ENCODE measurements at regions not wholly inside any gene's neighbourhood (a gene's known extent, or its start where the extent isn't known, plus 50 kb on each side); places are given as distances from the start of the nearest gene placed in this dataset.

- Histone ChIP-seq H3K36me3 (no peaks in the 10 kb centered on the region), H3K4me1 (no peaks in the 10 kb centered on the region), H3K27me3 (no peaks in the 10 kb centered on the region), H3K27ac (no peak overlapping the region), H3K4me3 (no peak overlapping the region), H3K9me3 (peaks cover 0 to 9% (median 0%) of the 10 kb centered on the region in 4 donors)
- no peak for DNase-seq (ENCODE audit: low spot score in 2 of 2)
- TF ChIP-seq POLR2A (IDR thresholded peaks at IDR 0.05): no peak
- TF ChIP-seq EP300 (IDR thresholded peaks at IDR 0.05): no peak
- TF ChIP-seq CTCF (IDR thresholded peaks at IDR 0.05): no peak
- 92 to 96% methylated on average over 40 to 41 of the region's 41 CpGs for WGBS, 2 donors
Measured at GRCh38 chr2:33727361-33728032, 128.4 kb upstream of the FAM98A start.

DNA sequence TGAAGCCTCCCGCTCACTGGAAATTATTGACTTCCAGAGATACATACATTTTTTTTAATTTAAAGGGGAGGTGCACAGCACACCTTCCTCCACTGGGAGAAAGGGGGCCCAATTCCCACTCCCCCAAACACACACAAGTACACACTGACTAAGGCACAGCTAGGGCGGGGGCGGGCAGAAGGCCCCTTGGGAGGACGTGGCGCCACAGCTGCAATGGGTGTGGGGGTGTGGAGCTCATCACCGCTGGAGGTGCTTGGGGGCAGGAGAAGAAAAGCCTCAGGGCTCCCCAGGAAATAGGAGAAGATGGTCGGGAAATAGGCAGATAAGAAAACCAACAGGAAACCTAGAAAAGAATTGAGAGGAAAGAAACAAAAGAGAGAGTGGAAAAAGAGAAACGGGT is 127.3 kb upstream of the FAM98A start:
- WGBS, 2 donors: 76 to 78% methylated on average over 8 of the region's 8 CpGs
- no peak for TF ChIP-seq EP300 (IDR thresholded peaks at IDR 0.05)
- TF ChIP-seq CTCF (IDR thresholded peaks at IDR 0.05): no peak
- TF ChIP-seq POLR2A (IDR thresholded peaks at IDR 0.05): no peak
- Histone ChIP-seq H3K36me3 (no peaks in the 10 kb centered on the region), H3K9me3 (peaks cover 0 to 9% (median 0%) of the 10 kb centered on the region in 4 donors), H3K4me1 (no peaks in the 10 kb centered on the region), H3K27me3 (no peaks in the 10 kb centered on the region), H3K4me3 (no peak overlapping the region), H3K27ac (no peak overlapping the region)
- DNase-seq (ENCODE audit: low spot score in 2 of 2): no peak

DNA sequence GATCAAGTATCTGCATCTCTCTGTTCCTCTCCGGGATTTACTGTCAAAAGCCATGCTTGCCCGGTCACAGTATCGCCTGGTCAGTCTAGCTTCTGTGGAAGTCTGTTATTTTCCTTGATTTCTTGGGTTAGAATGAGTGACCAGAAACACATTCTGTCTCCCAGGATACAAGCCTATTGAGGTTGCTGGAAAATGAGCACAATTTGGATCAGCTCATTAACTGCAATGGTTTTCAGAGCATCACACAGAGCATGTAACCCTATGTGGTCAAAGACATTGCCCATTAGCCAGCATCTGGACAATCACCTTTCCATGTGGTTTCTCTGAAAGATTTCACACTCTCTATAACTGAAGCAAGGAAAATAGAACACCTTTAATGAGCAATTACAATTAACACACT is 124.2 kb upstream of the FAM98A start:
- DNase-seq (ENCODE audit: low spot score in 2 of 2): no peak
- TF ChIP-seq CTCF (IDR thresholded peaks at IDR 0.05) (no peak), POLR2A (IDR thresholded peaks at IDR 0.05) (no peak), EP300 (IDR thresholded peaks at IDR 0.05) (no peak)
- H3K27me3 ChIP-seq: no peaks in the 10 kb centered on the region
- H3K4me3 ChIP-seq: no peak overlapping the region
- no peak overlapping the region for H3K27ac ChIP-seq
- H3K36me3 ChIP-seq: no peaks in the 10 kb centered on the region
- peaks cover 0 to 9% (median 0%) of the 10 kb centered on the region in 4 donors for H3K9me3 ChIP-seq
- 60 to 72% methylated on average over 3 of the region's 3 CpGs for WGBS, 2 donors
- H3K4me1 ChIP-seq: peaks cover 0 to 4% (median 0%) of the 10 kb centered on the region in 4 donors

GRCh38 chr2:33719067-33719466 is 120.0 kb upstream of the FAM98A start:
- WGBS, 2 donors: 29 to 55% methylated on average over 2 of the region's 2 CpGs
- Histone ChIP-seq H3K36me3 (no peaks in the 10 kb centered on the region), H3K9me3 (no peaks in the 10 kb centered on the region), H3K4me1 (peaks cover 0 to 4% (median 0%) of the 10 kb centered on the region in 4 donors), H3K4me3 (no peak overlapping the region), H3K27ac (no peak overlapping the region), H3K27me3 (no peaks in the 10 kb centered on the region)
- TF ChIP-seq POLR2A (IDR thresholded peaks at IDR 0.05) (no peak), EP300 (IDR thresholded peaks at IDR 0.05) (no peak)
- DNase-seq (ENCODE audit: low spot score in 2 of 2): no peak

- Histone ChIP-seq H3K4me3 (no peak overlapping the region), H3K36me3 (no peaks in the 10 kb centered on the region), H3K9me3 (no peaks in the 10 kb centered on the region), H3K27me3 (no peaks in the 10 kb centered on the region), H3K27ac (no peak overlapping the region), H3K4me1 (no peaks in the 10 kb centered on the region)
- WGBS, 2 donors: 64 to 79% methylated on average over 3 of the region's 3 CpGs
- TF ChIP-seq EP300 (IDR thresholded peaks at IDR 0.05) (no peak), CTCF (IDR thresholded peaks at IDR 0.05) (no peak), POLR2A (IDR thresholded peaks at IDR 0.05) (no peak)
- DNase-seq (ENCODE audit: low spot score in 2 of 2): no peak
Measured at GRCh38 chr2:33712674-33713073, 113.6 kb upstream of the FAM98A start.

Data from tibial nerve (tissue), 4 donors.